H1 (cell line): ENCODE measurements at regions not wholly inside any gene's neighbourhood (a gene's known extent, or its start where the extent isn't known, plus 50 kb on each side); places are given as distances from the start of the nearest gene placed in this dataset.

ENCODE experiments used
- CTCF ChIA-PET: fragments of 300-600 bp; sonication (Branson Sonifier 250); formaldehyde crosslinking; loops from one replicate; lab custom pipeline; 2021; ENCODE audit not compliant: partially characterized antibody; lab: Charles Lee
- POLR2A ChIA-PET: fragments of 300-600 bp; sonication (Branson Sonifier 250); formaldehyde crosslinking; loops from one replicate; lab custom pipeline; 2021; ENCODE audit warnings: inconsistent platforms; ENCODE audit not compliant: partially characterized antibody; lab: Charles Lee
- DNase-seq, 2 experiments: peaks; one replicate each; pipeline versions ENCODE4 v3.0.0 to v3.0.0-alpha.2; 2010 to 2022; ENCODE audit warnings: low spot score in 2 of 2, low read depth in 1 of 2, mixed read lengths in 1 of 2
- FAIRE-seq: peaks from 2 replicates; lab custom pipeline; 2011; peaks lifted over from hg19 to GRCh38; lab: Jason Lieb, UNC
- H2AFZ ChIP-seq: 2 replicates; pipeline ENCODE4 v1.8.1; 2012; ENCODE audit warnings: low read length, inconsistent platforms
- H2AK5ac ChIP-seq: 2 replicates; pipeline ENCODE4 v1.6.1; 2013; ENCODE audit warnings: low read depth, low read length
- H2BK120ac ChIP-seq: replicated peaks from 2 replicates; pipeline ENCODE3; 2013; ENCODE audit warnings: low read depth, low read length, inconsistent platforms
- H2BK12ac ChIP-seq: 2 replicates; pipeline ENCODE4 v1.6.1; 2013; ENCODE audit warnings: low read depth, low read length
- H2BK15ac ChIP-seq: 2 replicates; pipeline ENCODE4 v1.6.1; 2013; ENCODE audit warnings: low read length
- H2BK20ac ChIP-seq: 2 replicates; pipeline ENCODE4 v1.6.1; 2013; ENCODE audit warnings: low read length
- H2BK5ac ChIP-seq: 2 replicates; pipeline ENCODE4 v1.6.1; 2013; ENCODE audit warnings: low read depth, low read length
- H3K14ac ChIP-seq: 2 replicates; pipeline ENCODE4 v1.6.1; 2013; ENCODE audit warnings: inconsistent platforms; ENCODE audit not compliant: insufficient read length
- H3K18ac ChIP-seq: 2 replicates; pipeline ENCODE4 v1.6.1; 2013; ENCODE audit warnings: low read length; ENCODE audit errors: extremely low read depth
- H3K23ac ChIP-seq: 2 replicates; pipeline ENCODE4 v1.6.1; 2013; ENCODE audit warnings: inconsistent platforms; ENCODE audit not compliant: insufficient read length
- H3K23me2 ChIP-seq: 2 replicates; pipeline ENCODE4 v1.6.1; 2013; ENCODE audit warnings: low read depth, low read length
- H3K27ac ChIP-seq: 2 replicates; pipeline ENCODE4 v1.6.1; 2011; ENCODE audit warnings: low read depth, low read length, inconsistent platforms
- H3K27me3 ChIP-seq, 4 experiments: replicated peaks in 1 of 4; 1 replicate in 1 of 4; 2 replicates in 3 of 4; pipeline versions ENCODE4 v1.6.1 to v1.8.1; 2011 to 2013; ENCODE audit warnings: low read length in 3 of 4, mild to moderate bottlenecking in 3 of 4, inconsistent platforms in 2 of 4, mixed read lengths in 2 of 4, moderate library complexity in 1 of 4; ENCODE audit not compliant: control insufficient read depth in 3 of 4, insufficient read depth in 3 of 4; ENCODE audit errors: extremely low read depth in 1 of 4
- H3K36me3 ChIP-seq, 4 experiments: 2 replicates each; pipeline versions ENCODE4 v1.6.1 to v1.8.1; 2011 to 2013; ENCODE audit warnings: mild to moderate bottlenecking in 4 of 4, low read length in 3 of 4, moderate library complexity in 2 of 4, control low read depth in 1 of 4, inconsistent platforms in 1 of 4; ENCODE audit not compliant: insufficient read depth in 4 of 4, control insufficient read depth in 2 of 4
- H3K4ac ChIP-seq: replicated peaks from 2 replicates; pipeline ENCODE3; 2013; ENCODE audit warnings: low read length, low read depth, mixed read lengths, inconsistent platforms; ENCODE audit not compliant: insufficient read length
- H3K4me1 ChIP-seq, 4 experiments: replicated peaks in 1 of 4; 1 replicate in 1 of 4; 2 replicates in 3 of 4; pipeline versions ENCODE4 v1.6.1 to v1.8.1; 2011 to 2013; ENCODE audit warnings: low read length in 3 of 4, inconsistent platforms in 2 of 4, mixed read lengths in 1 of 4; ENCODE audit not compliant: insufficient read depth in 4 of 4, control insufficient read depth in 3 of 4
- H3K4me2 ChIP-seq, 2 experiments: 2 replicates each; pipeline versions ENCODE4 v1.6.1 to v1.8.1; 2011 to 2013; ENCODE audit warnings: low read depth in 2 of 2, low read length in 2 of 2, control low read depth in 1 of 2, inconsistent platforms in 1 of 2, mild to moderate bottlenecking in 1 of 2; ENCODE audit not compliant: insufficient read depth in 1 of 2
- H3K4me3 ChIP-seq, 4 experiments: fragments of 200-600, 300-600 bp in 1 of 4; sonication (generic), shearing (Covaris generic), sonication (Bioruptor Twin) in 1 of 4; 2 replicates each; pipeline versions ENCODE4 v1.5.1 to v1.8.1; 2011 to 2016; ENCODE audit warnings: low read length in 4 of 4, low read depth in 3 of 4, control low read depth in 2 of 4, inconsistent platforms in 2 of 4, mild to moderate bottlenecking in 2 of 4, mixed read lengths in 1 of 4, moderate library complexity in 1 of 4; ENCODE audit not compliant: insufficient read depth in 2 of 4; ENCODE audit errors: extremely low read depth in 1 of 4
- H3K56ac ChIP-seq: replicated peaks from 2 replicates; pipeline ENCODE3; 2013; ENCODE audit warnings: low read depth, mild to moderate bottlenecking, mixed read lengths, low read length, inconsistent platforms; ENCODE audit not compliant: insufficient read length
- H3K79me1 ChIP-seq: 2 replicates; pipeline ENCODE4 v1.6.1; 2013; ENCODE audit warnings: low read depth, low read length, control low read depth
- H3K79me2 ChIP-seq, 2 experiments: 2 replicates each; pipeline versions ENCODE4 v1.6.1 to v1.8.1; 2012 to 2013; ENCODE audit warnings: low read length in 2 of 2, mild to moderate bottlenecking in 2 of 2, inconsistent platforms in 1 of 2; ENCODE audit not compliant: insufficient read depth in 2 of 2, control insufficient read depth in 1 of 2
- H3K9ac ChIP-seq, 4 experiments: replicated peaks in 1 of 4; 1 replicate in 1 of 4; 2 replicates in 3 of 4; pipeline versions ENCODE4 v1.6.1 to v1.8.1; 2011 to 2013; ENCODE audit warnings: low read depth in 3 of 4, low read length in 3 of 4, control low read depth in 2 of 4, mild to moderate bottlenecking in 2 of 4, moderate library complexity in 2 of 4, inconsistent platforms in 1 of 4; ENCODE audit errors: extremely low read depth in 1 of 4
- H3K9me3 ChIP-seq, 2 experiments: 2 replicates each; pipeline versions ENCODE4 v1.6.1 to v1.8.1; 2012 to 2013; ENCODE audit warnings: mild to moderate bottlenecking in 2 of 2, moderate library complexity in 2 of 2, control low read depth in 1 of 2, inconsistent platforms in 1 of 2, low read depth in 1 of 2, low read length in 1 of 2, mixed read lengths in 1 of 2; ENCODE audit not compliant: insufficient read depth in 2 of 2
- H4K20me1 ChIP-seq, 2 experiments: replicated peaks in 1 of 2; 2 replicates each; pipeline versions ENCODE3 to v1.8.1; 2011 to 2013; ENCODE audit warnings: inconsistent platforms in 2 of 2, low read length in 2 of 2, mild to moderate bottlenecking in 1 of 2; ENCODE audit not compliant: insufficient read depth in 2 of 2, control insufficient read depth in 1 of 2
- H4K5ac ChIP-seq: 2 replicates; pipeline ENCODE4 v1.6.1; 2013; ENCODE audit warnings: low read length, low read depth, mixed read lengths, inconsistent platforms; ENCODE audit not compliant: insufficient read length
- H4K8ac ChIP-seq: 2 replicates; pipeline ENCODE4 v1.8.0; 2013; ENCODE audit warnings: mild to moderate bottlenecking, moderate library complexity, low read length, inconsistent platforms; ENCODE audit not compliant: insufficient read depth; ENCODE audit errors: extremely low read depth
- H4K91ac ChIP-seq: replicated peaks from 2 replicates; pipeline ENCODE3; 2013; ENCODE audit warnings: low read length, mixed read lengths, inconsistent platforms; ENCODE audit not compliant: insufficient read length
- CBX8 ChIP-seq: fragments of 300-800, 300-1000 bp; sonication (generic); IDR thresholded peaks from 2 replicates; pipeline ENCODE4 v1.7.1; 2016; ENCODE audit warnings: low read depth, low read length, borderline replicate concordance
- CHD1 ChIP-seq: IDR thresholded peaks from 2 replicates; pipeline ENCODE4 v1.6.1; 2012; ENCODE audit warnings: low read depth, low read length, improper control_type of control experiment
- KDM1A ChIP-seq: fragments of 200-600, 300-600 bp; sonication (generic); IDR thresholded peaks from 2 replicates; pipeline ENCODE4 v1.7.1; 2016; ENCODE audit warnings: mild to moderate bottlenecking, low read length, borderline replicate concordance
- NANOG ChIP-seq: IDR thresholded peaks from 2 replicates; pipeline ENCODE4 v1.6.1; 2011; ENCODE audit warnings: low read length, low read depth, mild to moderate bottlenecking, inconsistent platforms; ENCODE audit not compliant: insufficient read depth, poor library complexity, severe bottlenecking
- NRF1 ChIP-seq: IDR thresholded peaks from 2 replicates; pipeline ENCODE4 v1.6.1; 2011; ENCODE audit warnings: mild to moderate bottlenecking, low read depth, low read length, improper control_type of control experiment
- SP2 ChIP-seq: IDR thresholded peaks from 2 replicates; pipeline ENCODE4 v1.6.1; 2012; ENCODE audit warnings: mild to moderate bottlenecking, low read length, inconsistent platforms
- SRF ChIP-seq: IDR thresholded peaks from 2 replicates; pipeline ENCODE4 v1.6.1; 2011; ENCODE audit warnings: mild to moderate bottlenecking, low read depth, low read length, moderate library complexity
- YY1 ChIP-seq: IDR thresholded peaks from 2 replicates; pipeline ENCODE4 v1.6.1; 2011; ENCODE audit warnings: low read depth, mild to moderate bottlenecking, low read length
- WGBS, 2 experiments: shearing (Covaris generic) in 1 of 2; methylation state at CpG; one replicate each; pipeline versions ENCODE4 v1.1.6 to v1.1.7; 2013 to 2015; ENCODE audit warnings: low lambda C conversion rate in 2 of 2, mixed read lengths in 2 of 2, inconsistent platforms in 1 of 2, low coverage in 1 of 2, missing lambda C conversion rate in 1 of 2; ENCODE audit not compliant: insufficient replicate concordance in 2 of 2, insufficient coverage in 1 of 2, insufficient read length in 1 of 2; ENCODE audit errors: extremely low coverage in 1 of 2, missing lambda C conversion rate in 1 of 2; 5-methylcytosine and 5-hydroxymethylcytosine counted together
- TF ChIP-seq, protein P1 (sequence below): IDR thresholded peaks from 2 replicates; pipeline ENCODE4 v1.6.1; 2011; ENCODE audit warnings: low read depth, mild to moderate bottlenecking, low read length; ENCODE audit not compliant: insufficient read depth

DNA sequence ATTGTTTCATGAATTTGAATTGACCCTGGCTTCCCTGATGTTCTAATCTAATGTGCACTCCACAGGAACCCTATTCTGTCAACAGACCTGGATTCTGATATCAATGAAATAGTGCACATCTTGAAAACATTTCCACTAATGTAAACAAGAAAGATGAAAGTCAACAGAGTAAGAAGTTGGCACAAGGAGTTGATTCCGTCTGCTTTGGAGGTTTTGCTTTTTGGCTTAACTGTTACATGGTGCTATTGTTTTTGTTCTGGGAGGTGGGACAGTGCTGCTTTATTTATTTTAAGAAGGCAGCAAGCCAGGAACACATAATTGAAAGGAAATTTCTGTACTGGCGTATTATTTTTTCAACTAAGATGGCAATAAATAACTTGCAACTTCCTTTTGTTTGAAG, 73.3 kb downstream of the LEPR start:
- no peaks in the 10 kb centered on the region for H4K20me1 ChIP-seq
- H2AK5ac ChIP-seq, result no peak overlapping the region
- H3K79me2 ChIP-seq, result no peaks in the 10 kb centered on the region
- no peaks in the 10 kb centered on the region for H3K4me1 ChIP-seq
- H3K27ac ChIP-seq, result no peak overlapping the region
- POLR2A ChIA-PET, result no interaction called here
- no peak overlapping the region for H3K4ac ChIP-seq
- no peaks in the 10 kb centered on the region for H3K79me1 ChIP-seq
- no peak overlapping the region for H3K4me3 ChIP-seq
- no peak overlapping the region for H2BK20ac ChIP-seq
- H2BK5ac ChIP-seq, result no peak overlapping the region
- H4K5ac ChIP-seq, result no peak overlapping the region
- H4K8ac ChIP-seq, result no peak overlapping the region
- no peak overlapping the region for H3K56ac ChIP-seq
- H3K36me3 ChIP-seq, result no peaks in the 10 kb centered on the region
- no peak overlapping the region for H3K4me2 ChIP-seq
- no peak for DNase-seq
- H3K9me3 ChIP-seq, result no peaks in the 10 kb centered on the region
- CTCF ChIA-PET, result interaction anchor here (0.7 kb wide), 1 partner anchor 23 kb away, joined by 3 read pairs; no protein-coding TSS in a partner anchor
- H4K91ac ChIP-seq, result no peak overlapping the region
- no peak overlapping the region for H2BK120ac ChIP-seq
- no peak overlapping the region for H3K18ac ChIP-seq
- no peaks in the 10 kb centered on the region for H3K27me3 ChIP-seq
- H3K14ac ChIP-seq, result no peak overlapping the region
- no peak overlapping the region for H2BK15ac ChIP-seq
- no peak overlapping the region for H2BK12ac ChIP-seq
- WGBS, 2 experiments, result 86% methylated on average over 2 of the region's 2 CpGs; no CpG with 5 or more reads in 1 of the 2 experiments
- H3K23me2 ChIP-seq, result no peaks in the 10 kb centered on the region
- H3K9ac ChIP-seq, result no peak overlapping the region
- no peak for FAIRE-seq
- no peak for TF ChIP-seq SRF
- no peak for TF ChIP-seq NANOG
- TF ChIP-seq KDM1A, result no peak
- no peak for TF ChIP-seq YY1
- TF ChIP-seq, protein P1, sequence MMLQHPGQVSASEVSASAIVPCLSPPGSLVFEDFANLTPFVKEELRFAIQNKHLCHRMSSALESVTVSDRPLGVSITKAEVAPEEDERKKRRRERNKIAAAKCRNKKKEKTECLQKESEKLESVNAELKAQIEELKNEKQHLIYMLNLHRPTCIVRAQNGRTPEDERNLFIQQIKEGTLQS, result no peak
- no peak for TF ChIP-seq CBX8
- no peak for TF ChIP-seq NRF1
- TF ChIP-seq CHD1, result no peak
- TF ChIP-seq SP2, result no peak
- H2AFZ ChIP-seq, result no peak overlapping the region
- H3K23ac ChIP-seq, result no peak overlapping the region
